ENCODE measurements at regions not wholly inside any gene's neighbourhood (a gene's known extent, or its start where the extent isn't known, plus 50 kb on each side); places are given as distances from the start of the nearest gene placed in this dataset.
"Not testable (repeated sequence)": the region's sequence is repeated elsewhere in the genome, so short reads cannot be mapped to it uniquely, and the experiment has no call there.

GRCh38 chr1:200279810-200280411, 129.9 kb downstream of the ZNF281 start:
- peak; percentile 22 for DNase-seq

DNA sequence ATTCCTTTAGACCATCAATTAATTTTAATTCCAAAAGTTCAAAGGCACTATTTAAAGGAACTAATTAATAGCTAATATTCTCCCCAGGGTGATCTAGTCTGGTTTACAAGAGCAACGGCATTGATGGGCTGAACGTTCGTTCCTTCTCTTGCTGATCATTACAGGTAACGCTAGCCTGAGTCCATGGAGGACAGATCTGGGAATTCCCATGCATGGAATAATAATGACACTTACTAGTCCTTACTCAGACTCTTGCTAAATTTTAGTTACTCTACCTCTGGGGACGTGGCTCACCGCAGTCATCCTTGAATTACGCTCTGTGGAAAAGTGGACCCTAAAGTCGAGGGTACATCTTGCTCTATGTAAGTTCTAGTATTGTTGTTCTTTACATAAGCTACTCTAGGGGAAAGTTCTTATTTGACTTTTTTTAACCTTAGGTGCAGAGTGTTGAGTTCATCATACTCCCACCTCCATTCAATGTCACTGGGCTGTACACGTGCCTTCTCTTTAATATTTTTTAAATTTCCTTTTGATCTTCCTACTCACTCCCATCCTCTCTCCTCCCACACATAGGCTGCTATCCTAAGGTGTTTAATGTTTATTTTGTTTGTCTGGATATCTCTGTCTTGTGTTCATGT, 133.9 kb downstream of the ZNF281 start:
- no peak for DNase-seq

GRCh38 chr1:200275415-200275814, 134.4 kb downstream of the ZNF281 start:
- DNase-seq: no peak

- no peak for DNase-seq
These were observed 135.7 kb downstream of the ZNF281 start for GRCh38 chr1:200274116-200274515.

DNA sequence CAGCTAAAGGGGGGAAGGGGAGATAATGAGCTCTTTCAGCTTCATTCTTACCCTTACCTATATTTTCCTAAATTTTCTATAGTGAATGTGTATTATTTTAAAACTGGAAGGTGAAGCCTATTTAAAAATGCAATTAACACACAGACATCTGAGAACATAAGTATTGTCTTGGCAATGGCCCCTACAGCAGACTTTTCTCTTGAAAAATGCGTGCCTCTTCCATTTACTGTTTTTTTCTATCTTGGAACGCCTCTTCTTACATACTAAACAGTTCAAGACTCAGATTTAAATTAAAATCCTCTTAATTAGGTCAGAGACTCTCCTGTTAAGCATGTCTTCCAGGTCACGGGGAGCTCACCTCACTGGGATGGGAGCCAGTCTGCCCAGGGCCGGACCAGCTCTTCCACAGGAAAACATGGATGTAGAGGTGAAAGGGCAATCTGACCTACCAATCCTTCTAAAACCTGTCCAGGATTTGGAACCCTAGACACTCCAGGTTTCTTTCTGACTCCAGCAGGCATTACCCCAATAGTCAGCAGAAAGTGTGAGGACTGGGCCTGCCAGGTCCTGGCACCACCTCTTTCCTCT, 137.3 kb downstream of the ZNF281 start:
- DNase-seq: no peak

DNA sequence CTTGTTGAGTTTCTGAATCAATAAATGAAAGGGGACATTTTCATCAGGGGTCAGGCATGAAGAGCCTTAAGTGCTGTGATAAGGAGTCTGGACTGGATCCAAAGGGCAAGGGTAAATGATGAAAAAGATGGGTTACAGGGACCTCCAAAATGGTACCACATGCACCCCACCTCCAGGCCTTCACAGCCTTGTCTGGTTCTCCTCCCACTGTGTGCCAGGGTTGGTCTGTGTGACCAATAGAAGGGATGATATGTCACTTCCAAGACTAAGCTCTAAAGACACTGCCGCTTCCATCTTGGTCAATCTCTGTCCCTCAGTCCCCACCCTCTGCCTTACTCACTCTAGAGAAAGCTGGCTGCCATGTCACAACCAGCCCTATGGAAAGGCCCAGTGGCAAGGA, 140.6 kb downstream of the ZNF281 start:
- DNase-seq: no peak

DNA sequence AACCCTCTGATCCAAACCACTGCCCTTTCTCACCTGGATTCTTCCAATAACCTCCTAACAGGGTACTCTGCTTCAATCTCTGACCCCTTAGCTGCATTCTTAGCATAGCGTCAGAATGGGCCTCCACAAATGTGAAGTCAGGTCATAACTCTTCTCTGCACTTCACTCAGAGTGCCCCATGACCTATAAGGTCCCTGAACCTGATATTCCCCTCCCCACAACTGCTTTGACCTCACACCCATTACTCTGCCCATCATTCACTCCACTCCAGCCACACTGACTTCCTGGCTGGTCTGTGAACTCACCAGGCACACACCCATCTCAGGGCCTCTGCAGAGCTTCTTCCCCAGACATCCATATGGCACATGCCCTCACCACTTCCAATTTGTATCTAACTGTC, 141.9 kb downstream of the ZNF281 start:
- DNase-seq: no peak

DNA sequence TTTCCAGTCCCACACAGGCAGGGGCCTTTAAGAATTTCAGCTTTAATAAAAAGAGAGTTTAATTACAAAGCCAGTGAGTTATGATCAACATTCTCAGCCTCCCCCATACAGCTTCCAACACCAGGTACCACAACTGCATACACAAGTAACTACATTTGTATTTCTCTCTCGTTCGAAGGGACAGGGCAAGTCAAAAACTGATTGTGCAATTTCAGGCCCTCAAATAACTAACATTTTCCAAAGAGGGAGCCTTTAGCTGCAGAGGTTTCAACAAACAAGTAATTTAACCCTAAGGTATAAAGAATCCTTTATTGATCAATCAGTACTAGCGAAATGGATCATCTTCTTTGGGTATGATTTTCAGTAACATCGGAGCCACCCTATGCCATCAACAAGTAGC, 142.4 kb downstream of the ZNF281 start:
- DNase-seq: no peak

- DNase-seq: no peak
These were observed 143.0 kb downstream of the ZNF281 start for GRCh38 chr1:200266871-200267270.

- DNase-seq: no peak
These were observed 144.0 kb downstream of the ZNF281 start for GRCh38 chr1:200265881-200266280.

DNA sequence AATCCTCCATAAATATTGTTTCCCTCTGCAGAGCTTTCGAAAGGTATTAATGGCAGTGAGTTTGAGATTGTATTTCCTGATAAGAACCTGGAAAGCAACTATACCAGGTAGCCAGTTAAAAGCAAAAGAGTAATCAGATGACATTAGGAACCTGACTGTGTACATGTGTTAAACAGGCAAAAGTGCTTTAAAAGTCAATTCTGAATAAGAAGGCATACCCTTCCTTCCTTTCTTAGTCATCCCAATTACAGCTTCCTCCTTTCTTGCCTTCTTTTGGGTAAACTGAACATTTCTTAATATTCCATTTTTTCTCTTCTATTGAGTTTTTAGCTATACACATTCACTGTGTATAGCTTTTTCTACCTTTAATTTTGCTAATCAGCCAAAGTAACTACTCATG, 144.7 kb downstream of the ZNF281 start:
- DNase-seq: no peak

DNA sequence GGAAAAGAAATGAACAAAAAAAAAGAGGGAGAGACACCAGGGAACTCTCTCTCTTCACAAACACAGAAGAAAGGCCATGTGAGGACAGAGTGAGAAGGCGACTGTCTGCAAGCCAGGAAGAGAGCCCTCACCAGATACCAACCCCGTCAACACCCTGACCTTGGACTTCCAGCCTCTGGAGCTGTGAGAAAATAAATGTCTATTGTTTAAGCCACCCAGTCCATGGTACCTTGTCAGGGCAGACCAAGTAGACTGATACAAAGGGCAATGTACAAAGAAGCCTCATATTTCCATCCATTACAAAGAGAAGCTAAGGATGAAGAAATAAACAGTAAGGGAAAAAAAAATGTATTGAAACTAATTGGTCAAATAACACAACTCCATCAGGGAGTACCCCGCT, 146.6 kb downstream of the ZNF281 start:
- no peak for DNase-seq

GRCh38 chr1:200262326-200262965, 147.4 kb downstream of the ZNF281 start:
- no peak for DNase-seq

GRCh38 chr1:200260597-200261335, 149.1 kb downstream of the ZNF281 start:
- no peak for DNase-seq

DNA sequence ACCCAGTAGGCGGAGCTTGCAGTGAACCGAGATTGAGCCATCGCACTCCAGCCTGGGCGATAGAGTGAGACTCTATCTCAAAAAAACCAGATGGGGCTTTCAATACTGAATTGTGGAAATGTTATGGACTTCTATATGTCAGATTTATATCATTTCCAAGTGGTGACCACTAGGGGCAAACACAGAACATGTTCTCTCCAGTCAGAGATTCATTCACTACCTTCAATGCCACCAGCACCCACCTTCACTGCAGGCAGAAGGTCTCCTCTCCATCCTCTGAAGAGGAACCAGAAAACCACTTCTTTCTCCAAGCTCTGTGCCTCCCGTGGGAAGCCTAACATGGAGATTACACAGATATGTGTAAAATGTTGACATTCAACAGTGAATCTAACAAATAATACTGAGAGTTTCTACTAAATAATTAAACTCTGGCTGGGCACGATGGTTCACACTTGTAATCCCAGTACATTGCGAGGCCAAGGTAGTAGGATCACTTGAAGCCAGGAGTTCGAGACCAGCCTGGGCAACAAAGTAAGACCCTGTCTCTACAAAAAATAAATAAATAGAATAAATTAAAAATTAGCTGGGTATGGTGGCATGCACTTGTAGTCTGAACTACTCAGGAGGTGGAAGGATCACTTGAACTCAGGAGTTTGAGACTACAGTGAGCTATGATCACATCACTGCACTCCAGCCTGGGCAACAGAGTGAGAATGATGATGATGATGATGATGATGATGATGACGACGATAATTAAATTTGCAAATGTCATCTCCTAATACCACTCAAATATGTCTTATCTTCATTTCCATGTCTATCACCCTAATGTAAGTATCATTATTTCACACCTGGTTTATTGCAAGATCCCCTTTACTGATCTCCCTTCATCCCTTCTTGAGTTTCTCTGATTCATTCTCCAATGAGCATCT, 151.1 kb downstream of the ZNF281 start:
- DNase-seq: no peak

- DNase-seq: no peak
These were observed 152.6 kb downstream of the ZNF281 start for GRCh38 chr1:200257235-200257634.

GRCh38 chr1:200254602-200255001, 155.2 kb downstream of the ZNF281 start:
- DNase-seq: not testable (repeated sequence)

- no peak for DNase-seq
These were observed 155.9 kb downstream of the ZNF281 start for GRCh38 chr1:200253774-200254495.

DNA sequence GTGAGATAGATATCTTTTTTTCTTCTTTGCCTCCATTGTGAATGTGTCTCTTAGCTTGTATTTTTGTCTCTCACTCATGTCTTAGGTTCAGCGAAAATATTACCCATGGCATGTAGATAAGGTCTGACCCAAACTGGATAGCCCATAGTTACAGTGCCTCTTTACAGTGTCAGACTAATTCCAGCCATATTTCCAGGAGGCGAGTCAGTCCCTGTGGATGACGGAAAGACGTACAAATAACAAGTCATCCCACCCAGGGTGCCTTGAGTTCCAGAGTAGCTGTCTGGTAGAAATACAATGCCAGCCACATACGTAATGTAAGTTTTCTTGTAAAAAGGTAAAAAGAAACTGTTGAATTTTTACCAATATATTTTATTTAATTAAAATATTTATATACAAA, 157.3 kb downstream of the ZNF281 start:
- DNase-seq: no peak

- DNase-seq: no peak
These were observed 159.4 kb downstream of the ZNF281 start for GRCh38 chr1:200250469-200250868.

DNA sequence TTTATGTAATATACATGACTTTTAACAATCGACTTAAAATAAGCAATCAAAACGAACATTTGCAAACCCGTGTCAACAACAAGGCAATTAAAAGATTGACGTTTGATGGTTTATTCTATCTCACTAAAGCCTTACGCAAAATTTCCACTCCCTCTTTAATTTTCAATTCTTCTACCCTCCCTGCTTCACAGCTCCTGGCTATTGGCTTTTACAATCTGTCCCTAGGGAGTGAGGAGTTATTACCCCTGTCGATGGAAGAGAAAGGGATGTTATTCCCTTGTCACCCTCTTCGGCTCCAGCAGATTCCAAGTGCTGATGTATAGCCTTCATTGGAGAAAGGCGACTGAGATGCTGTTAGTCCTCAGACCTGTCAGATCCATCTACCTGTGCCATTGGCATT, 161.3 kb downstream of the ZNF281 start:
- no peak for DNase-seq

GRCh38 chr1:200247518-200247917, 162.3 kb downstream of the ZNF281 start:
- no peak for DNase-seq
